Fibroblast of lung (primary cell): ENCODE measurements at regions not wholly inside any gene's neighbourhood (a gene's known extent, or its start where the extent isn't known, plus 50 kb on each side); places are given as distances from the start of the nearest gene placed in this dataset.

Source experiments
- DNase-seq, 2 donors: peaks; one replicate each; pipeline versions ENCODE4 v3.0.0 to v3.0.0-alpha.2; 2010; ENCODE audit warnings: low read depth in 2 of 2
- H2AFZ ChIP-seq: 2 replicates; pipeline ENCODE4 v1.5.1; 2012; ENCODE audit warnings: low read length, control low read depth, inconsistent platforms
- H3K27ac ChIP-seq: 2 replicates; pipeline ENCODE4 v1.5.1; 2011; ENCODE audit warnings: low read length, control low read depth; ENCODE audit not compliant: insufficient read depth
- H3K27me3 ChIP-seq: 2 replicates; pipeline ENCODE4 v1.5.1; 2011; ENCODE audit warnings: mild to moderate bottlenecking, low read length; ENCODE audit not compliant: control insufficient read depth, insufficient read depth
- H3K36me3 ChIP-seq: 2 replicates; pipeline ENCODE4 v1.5.1; 2011; ENCODE audit warnings: low read length; ENCODE audit not compliant: control insufficient read depth, insufficient read depth
- H3K4me1 ChIP-seq: 2 replicates; pipeline ENCODE4 v1.5.1; 2011; ENCODE audit warnings: low read length; ENCODE audit not compliant: control insufficient read depth, insufficient read depth; ENCODE audit errors: extremely low read depth
- H3K4me2 ChIP-seq: 2 replicates; pipeline ENCODE4 v1.5.1; 2011; ENCODE audit warnings: low read length, control low read depth; ENCODE audit not compliant: insufficient read depth; ENCODE audit errors: extremely low read depth
- H3K4me3 ChIP-seq, 4 experiments: fragments of 200-600 bp in 1 of 4; sonication (generic) in 1 of 4; replicated peaks in 1 of 4; 2 replicates each; pipeline ENCODE4 v1.5.1; 2011 to 2016; ENCODE audit warnings: low read length in 4 of 4, low read depth in 3 of 4, mild to moderate bottlenecking in 3 of 4, control low read depth in 2 of 4, inconsistent platforms in 1 of 4, mixed read lengths in 1 of 4; ENCODE audit not compliant: insufficient read depth in 1 of 4; ENCODE audit errors: control extremely low read depth in 1 of 4
- H3K79me2 ChIP-seq: 2 replicates; pipeline ENCODE4 v1.5.1; 2012; ENCODE audit warnings: mild to moderate bottlenecking, low read length, inconsistent platforms; ENCODE audit not compliant: control insufficient read depth, insufficient read depth
- H3K9ac ChIP-seq: 2 replicates; pipeline ENCODE4 v1.5.1; 2011; ENCODE audit warnings: mild to moderate bottlenecking, low read length, control low read depth; ENCODE audit not compliant: insufficient read depth
- H3K9me3 ChIP-seq: 2 replicates; pipeline ENCODE4 v1.5.1; 2012; ENCODE audit warnings: low read depth, low read length; ENCODE audit not compliant: control insufficient read depth, insufficient read depth
- H4K20me1 ChIP-seq: 2 replicates; pipeline ENCODE4 v1.5.1; 2011; ENCODE audit warnings: low read length; ENCODE audit not compliant: control insufficient read depth, insufficient read depth; ENCODE audit errors: extremely low read depth
- CTCF ChIP-seq, 2 donors: IDR thresholded peaks in 1 of 2; conservative IDR thresholded peaks in 1 of 2; 1 replicate in 1 of 2; 2 replicates in 1 of 2; pipeline ENCODE4 v1.5.1; 2011 to 2012; ENCODE audit warnings: low read length in 2 of 2, control low read depth in 1 of 2, inconsistent platforms in 1 of 2, low read depth in 1 of 2, mild to moderate bottlenecking in 1 of 2
- EZH2 ChIP-seq: IDR thresholded peaks from 2 replicates; pipeline ENCODE4 v1.5.1; 2012; ENCODE audit warnings: low read length, control low read depth, mild to moderate bottlenecking; ENCODE audit errors: missing control alignments

- Histone ChIP-seq H3K4me3 (no peak overlapping the region), H2AFZ (no peak overlapping the region), H3K4me1 (no peaks in the 10 kb centered on the region), H3K9ac (no peak overlapping the region), H3K4me2 (no peak overlapping the region), H3K36me3 (no peaks in the 10 kb centered on the region), H4K20me1 (no peaks in the 10 kb centered on the region), H3K27me3 (no peaks in the 10 kb centered on the region), H3K79me2 (no peaks in the 10 kb centered on the region), H3K9me3 (no peaks in the 10 kb centered on the region), H3K27ac (no peak overlapping the region)
- TF ChIP-seq EZH2, result no peak
- TF ChIP-seq CTCF (conservative IDR thresholded peaks at IDR 0.05 in 1 of 2, IDR thresholded peaks at IDR 0.05 in 1 of 2; ENCODE audit: low read depth in 1 of 2, low read length in 2 of 2), result no peak
- no peak for DNase-seq
Observed at GRCh38 chr3:127441764-127442163, 148.8 kb downstream of the TPRA1 start.

GRCh38 chr3:127440384-127440783 is 150.1 kb downstream of the TPRA1 start:
- Histone ChIP-seq H3K4me1 (no peaks in the 10 kb centered on the region), H3K9me3 (no peaks in the 10 kb centered on the region), H2AFZ (no peak overlapping the region), H4K20me1 (no peaks in the 10 kb centered on the region), H3K79me2 (no peaks in the 10 kb centered on the region), H3K9ac (no peak overlapping the region), H3K27ac (no peak overlapping the region), H3K4me3 (no peak overlapping the region), H3K36me3 (no peaks in the 10 kb centered on the region), H3K4me2 (no peak overlapping the region), H3K27me3 (no peaks in the 10 kb centered on the region)
- no peak for DNase-seq
- TF ChIP-seq EZH2 (no peak), CTCF (conservative IDR thresholded peaks at IDR 0.05 in 1 of 2, IDR thresholded peaks at IDR 0.05 in 1 of 2; ENCODE audit: low read depth in 1 of 2, low read length in 2 of 2) (no peak)

- no peaks in the 10 kb centered on the region for H3K9me3 ChIP-seq
- no peak overlapping the region for H3K9ac ChIP-seq
- H4K20me1 ChIP-seq, result no peaks in the 10 kb centered on the region
- no peaks in the 10 kb centered on the region for H3K79me2 ChIP-seq
- H3K36me3 ChIP-seq, result no peaks in the 10 kb centered on the region
- no peak for DNase-seq
- no peaks in the 10 kb centered on the region for H3K4me1 ChIP-seq
- H3K4me3 ChIP-seq, result no peak overlapping the region
- no peak overlapping the region for H3K4me2 ChIP-seq
- no peak overlapping the region for H3K27ac ChIP-seq
- TF ChIP-seq EZH2, result no peak
- no peak for TF ChIP-seq CTCF (conservative IDR thresholded peaks at IDR 0.05 in 1 of 2, IDR thresholded peaks at IDR 0.05 in 1 of 2; ENCODE audit: low read depth in 1 of 2, low read length in 2 of 2)
- no peak overlapping the region for H2AFZ ChIP-seq
- no peaks in the 10 kb centered on the region for H3K27me3 ChIP-seq
Observed at GRCh38 chr3:127439621-127440020, 150.9 kb downstream of the TPRA1 start.
